Esophagus squamous epithelium (tissue), 5 donors: ENCODE measurements at regions not wholly inside any gene's neighbourhood (a gene's known extent, or its start where the extent isn't known, plus 50 kb on each side); places are given as distances from the start of the nearest gene placed in this dataset.

ENCODE experiments used
- DNase-seq: peaks from one replicate; lab custom pipeline; 2025; lab: John Stamatoyannopoulos, UW
- H3K27ac ChIP-seq, 4 donors: fragments of 200-600 bp; sonication (generic); one replicate each; pipeline ENCODE4 v1.5.1; 2016 to 2019; ENCODE audit warnings: mild to moderate bottlenecking in 1 of 4
- H3K27me3 ChIP-seq, 4 donors: fragments of 200-600 bp; sonication (generic); 1 replicate in 3 of 4; 2 replicates in 1 of 4; pipeline versions ENCODE4 v1.5.1 to v1.6.0; 2017 to 2021; ENCODE audit warnings: antibody characterized with exemption in 1 of 4
- H3K36me3 ChIP-seq, 3 donors: fragments of 200-600 bp; sonication (generic); one replicate each; pipeline ENCODE4 v1.5.1; 2016 to 2019
- H3K4me1 ChIP-seq, 3 donors: fragments of 200-600 bp; sonication (generic); one replicate each; pipeline ENCODE4 v1.5.1; 2017 to 2019
- H3K4me3 ChIP-seq, 4 donors: fragments of 200-600 bp; sonication (generic); 1 replicate in 3 of 4; 2 replicates in 1 of 4; pipeline ENCODE4 v1.5.1; 2016 to 2019; ENCODE audit warnings: mild to moderate bottlenecking in 2 of 4, moderate library complexity in 1 of 4
- H3K9me3 ChIP-seq, 3 donors: fragments of 200-600 bp; sonication (generic); one replicate each; pipeline ENCODE4 v1.5.1; 2016 to 2019
- POLR2A ChIP-seq, 4 donors: fragments of 450-650 bp; IDR thresholded peaks; one replicate each; pipeline ENCODE4 v1.6.1; 2017; ENCODE audit warnings: antibody characterized with exemption in 4 of 4, mild to moderate bottlenecking in 4 of 4, moderate library complexity in 3 of 4
- WGBS, 2 donors: methylation state at CpG; one replicate each; pipeline ENCODE4 v1.1.5; 2018; 5-methylcytosine and 5-hydroxymethylcytosine counted together
- intact Hi-C: fragments of 100-400 bp; cut with DNase I; formaldehyde crosslinking; loops from one replicate; pipeline ENCODE4 v1.15.0; 2022
- TF ChIP-seq, protein P1 (sequence below), 6 experiments: fragments of 450-650 bp in 4 of 6; fragments of 200-600 bp in 2 of 6; sonication (generic) in 2 of 6; IDR thresholded peaks; one replicate each; pipeline ENCODE4 v1.5.1; 2016 to 2019; ENCODE audit warnings: antibody characterized with exemption in 6 of 6, mild to moderate bottlenecking in 4 of 6, moderate library complexity in 4 of 6
- donor health status: DM: yes; HTN: yes; CAD: no.

- DNase-seq: no peak
- H3K4me3 ChIP-seq: no peak overlapping the region
- H3K27ac ChIP-seq: no peak overlapping the region
- no peaks in the 10 kb centered on the region for H3K9me3 ChIP-seq
- intact Hi-C loops: loop anchor here (5.0 kb wide), 1 partner anchor 141 kb away; no protein-coding TSS in a partner anchor
- H3K4me1 ChIP-seq: no peaks in the 10 kb centered on the region
- WGBS, 2 donors: 2 to 6% methylated on average over 4 to 5 of the region's 5 CpGs
- TF ChIP-seq, protein P1, sequence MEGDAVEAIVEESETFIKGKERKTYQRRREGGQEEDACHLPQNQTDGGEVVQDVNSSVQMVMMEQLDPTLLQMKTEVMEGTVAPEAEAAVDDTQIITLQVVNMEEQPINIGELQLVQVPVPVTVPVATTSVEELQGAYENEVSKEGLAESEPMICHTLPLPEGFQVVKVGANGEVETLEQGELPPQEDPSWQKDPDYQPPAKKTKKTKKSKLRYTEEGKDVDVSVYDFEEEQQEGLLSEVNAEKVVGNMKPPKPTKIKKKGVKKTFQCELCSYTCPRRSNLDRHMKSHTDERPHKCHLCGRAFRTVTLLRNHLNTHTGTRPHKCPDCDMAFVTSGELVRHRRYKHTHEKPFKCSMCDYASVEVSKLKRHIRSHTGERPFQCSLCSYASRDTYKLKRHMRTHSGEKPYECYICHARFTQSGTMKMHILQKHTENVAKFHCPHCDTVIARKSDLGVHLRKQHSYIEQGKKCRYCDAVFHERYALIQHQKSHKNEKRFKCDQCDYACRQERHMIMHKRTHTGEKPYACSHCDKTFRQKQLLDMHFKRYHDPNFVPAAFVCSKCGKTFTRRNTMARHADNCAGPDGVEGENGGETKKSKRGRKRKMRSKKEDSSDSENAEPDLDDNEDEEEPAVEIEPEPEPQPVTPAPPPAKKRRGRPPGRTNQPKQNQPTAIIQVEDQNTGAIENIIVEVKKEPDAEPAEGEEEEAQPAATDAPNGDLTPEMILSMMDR (IDR thresholded peaks at IDR 0.05): peak; percentile 33 to 81 (median 70)
- no peak for TF ChIP-seq POLR2A (IDR thresholded peaks at IDR 0.05)
- H3K36me3 ChIP-seq: no peaks in the 10 kb centered on the region
- H3K27me3 ChIP-seq: no peaks in the 10 kb centered on the region
Measured at GRCh38 chrX:13506574-13506973, 62.8 kb upstream of the EGFL6 start.

- TF ChIP-seq POLR2A (IDR thresholded peaks at IDR 0.05): no peak
- TF ChIP-seq, protein P1 (IDR thresholded peaks at IDR 0.05): no peak
- H3K27me3 ChIP-seq: no peaks in the 10 kb centered on the region
- intact Hi-C loops: loop anchor here (5.0 kb wide), 1 partner anchor 530 kb away; no protein-coding TSS in a partner anchor
- H3K9me3 ChIP-seq: no peaks in the 10 kb centered on the region
- WGBS, 2 donors: 36 to 46% methylated on average over 2 of the region's 2 CpGs
- DNase-seq: no peak
- H3K36me3 ChIP-seq: no peaks in the 10 kb centered on the region
- no peak overlapping the region for H3K4me3 ChIP-seq
- no peaks in the 10 kb centered on the region for H3K4me1 ChIP-seq
- no peak overlapping the region for H3K27ac ChIP-seq
Measured at GRCh38 chrX:13502590-13502989, 66.8 kb upstream of the EGFL6 start.

GRCh38 chrX:13499736-13500135 is 69.7 kb upstream of the EGFL6 start:
- Histone ChIP-seq H3K27me3 (no peaks in the 10 kb centered on the region), H3K36me3 (no peaks in the 10 kb centered on the region), H3K27ac (no peak overlapping the region), H3K4me1 (no peaks in the 10 kb centered on the region), H3K4me3 (no peak overlapping the region), H3K9me3 (no peaks in the 10 kb centered on the region)
- no peak for DNase-seq
- WGBS, 2 donors: 59 to 80% methylated on average over 1 to 2 of the region's 2 CpGs
- intact Hi-C loops: loop anchor here (5.0 kb wide), 1 partner anchor 533 kb away; no protein-coding TSS in a partner anchor
- TF ChIP-seq, protein P1 (IDR thresholded peaks at IDR 0.05): no peak
- TF ChIP-seq POLR2A (IDR thresholded peaks at IDR 0.05): no peak

DNA sequence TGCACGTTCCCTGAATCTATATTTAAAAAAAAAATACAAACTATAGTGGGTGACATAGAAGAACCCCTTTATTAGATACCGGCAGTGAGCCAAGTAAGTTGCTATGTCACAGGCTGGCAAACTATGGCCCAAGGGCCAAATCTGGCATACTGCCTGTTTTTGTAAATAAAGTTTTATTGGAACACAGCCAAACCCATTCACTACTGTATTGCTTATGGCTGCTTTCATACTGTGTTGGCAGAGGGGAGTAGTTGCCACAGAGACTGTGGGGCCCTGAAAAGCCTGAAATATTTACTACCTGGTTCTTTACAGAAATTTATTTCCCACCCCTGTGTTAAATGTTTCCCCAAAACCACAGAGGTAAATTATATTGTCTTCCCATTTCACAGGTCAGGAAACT is 71.2 kb upstream of the EGFL6 start:
- H3K4me3 ChIP-seq: no peak overlapping the region
- H3K27me3 ChIP-seq: no peaks in the 10 kb centered on the region
- DNase-seq: no peak
- no peaks in the 10 kb centered on the region for H3K4me1 ChIP-seq
- H3K36me3 ChIP-seq: no peaks in the 10 kb centered on the region
- intact Hi-C loops: no loop called here
- 78 to 82% methylated on average over 2 of the region's 2 CpGs for WGBS, 2 donors
- H3K9me3 ChIP-seq: no peaks in the 10 kb centered on the region
- TF ChIP-seq, protein P1 (IDR thresholded peaks at IDR 0.05): no peak
- no peak for TF ChIP-seq POLR2A (IDR thresholded peaks at IDR 0.05)
- H3K27ac ChIP-seq: no peak overlapping the region

GRCh38 chrX:13495232-13495631 is 74.2 kb upstream of the EGFL6 start:
- H3K9me3 ChIP-seq: no peaks in the 10 kb centered on the region
- intact Hi-C loops: no loop called here
- 40 to 88% methylated on average over 1 of the region's 1 CpG for WGBS, 2 donors

More at GRCh38 chrX:13495232-13495631, 74.2 kb upstream of the EGFL6 start:
- no peak for DNase-seq
- Histone ChIP-seq H3K4me3 (no peak overlapping the region), H3K4me1 (no peaks in the 10 kb centered on the region), H3K36me3 (no peaks in the 10 kb centered on the region), H3K27me3 (no peaks in the 10 kb centered on the region), H3K27ac (no peak overlapping the region)
- no peak for TF ChIP-seq POLR2A (IDR thresholded peaks at IDR 0.05)
- TF ChIP-seq, protein P1 (IDR thresholded peaks at IDR 0.05): no peak
